IMR-90 (cell line): ENCODE measurements at regions not wholly inside any gene's neighbourhood (a gene's known extent, or its start where the extent isn't known, plus 50 kb on each side); places are given as distances from the start of the nearest gene placed in this dataset.

ENCODE experiments used
- ATAC-seq: fragments of 200-7000 bp; cut with Tn5 transposase; 2 replicates; pipeline ENCODE4 v1.9.1; 2020; ENCODE audit warnings: low read depth, mild to moderate bottlenecking, moderate library complexity
- BruUV-seq: library from RNA; stranded (reverse); fragments of 400-500 nt; replicated peaks from 2 replicates; lab custom pipeline; 2021; lab: Mats Ljungman, UMichigan
- CTCF ChIA-PET: fragments of 300-600 bp; formaldehyde crosslinking; extraction: SDS; loops from one replicate; lab custom pipeline; 2021; ENCODE audit warnings: antibody characterized with exemption; lab: Yijun Ruan, JAX
- POLR2A ChIA-PET: fragments of 300-600 bp; sonication (Branson Sonifier 250); formaldehyde crosslinking; loops from one replicate; lab custom pipeline; 2022; ENCODE audit warnings: antibody characterized with exemption; ENCODE audit not compliant: unreplicated experiment; lab: Charles Lee
- DNase-seq: peaks from one replicate; pipeline ENCODE4 v3.0.0; 2013
- H2AFZ ChIP-seq: replicated peaks from 2 replicates; pipeline ENCODE3; 2013; ENCODE audit warnings: low read length, mild to moderate bottlenecking; ENCODE audit not compliant: poor library complexity
- H2AK5ac ChIP-seq: 2 replicates; pipeline ENCODE4 v1.6.1; 2013; ENCODE audit warnings: low read depth, low read length, inconsistent platforms
- H2AK9ac ChIP-seq: replicated peaks from 2 replicates; pipeline ENCODE3; 2013; ENCODE audit warnings: mild to moderate bottlenecking, low read depth, low read length, moderate library complexity; ENCODE audit not compliant: poor library complexity
- H2BK120ac ChIP-seq: 2 replicates; pipeline ENCODE4 v1.6.1; 2013; ENCODE audit warnings: low read depth, low read length, inconsistent platforms
- H2BK15ac ChIP-seq: 3 replicates; pipeline ENCODE4 v1.6.1; 2013; ENCODE audit warnings: low read depth, low read length, inconsistent platforms
- H2BK20ac ChIP-seq: 2 replicates; pipeline ENCODE4 v1.6.1; 2013; ENCODE audit warnings: low read depth, mild to moderate bottlenecking, inconsistent platforms, low read length, moderate library complexity
- H2BK5ac ChIP-seq: 2 replicates; pipeline ENCODE4 v1.6.1; 2013; ENCODE audit warnings: mild to moderate bottlenecking, low read depth, low read length, inconsistent platforms; ENCODE audit not compliant: poor library complexity, severe bottlenecking
- H3K14ac ChIP-seq: replicated peaks from 2 replicates; pipeline ENCODE4 v1.6.1; 2013; ENCODE audit warnings: low read depth, low read length, inconsistent platforms
- H3K18ac ChIP-seq: 2 replicates; pipeline ENCODE4 v1.6.1; 2013; ENCODE audit warnings: low read depth, low read length, control low read depth
- H3K23ac ChIP-seq: 2 replicates; pipeline ENCODE4 v1.6.1; 2013; ENCODE audit warnings: low read depth, low read length, inconsistent platforms
- H3K27ac ChIP-seq: 2 replicates; pipeline ENCODE4 v1.5.1; 2013; ENCODE audit warnings: mild to moderate bottlenecking, control low read depth, low read length; ENCODE audit not compliant: insufficient read depth
- H3K27me3 ChIP-seq: 2 replicates; pipeline ENCODE4 v1.6.1; 2013; ENCODE audit warnings: low read length; ENCODE audit not compliant: control insufficient read depth, insufficient read depth
- H3K36me3 ChIP-seq: 2 replicates; pipeline ENCODE4 v1.6.1; 2013; ENCODE audit warnings: low read length, mixed read lengths; ENCODE audit not compliant: control insufficient read depth, insufficient read depth
- H3K4ac ChIP-seq: 2 replicates; pipeline ENCODE4 v1.6.1; 2013; ENCODE audit warnings: low read depth, low read length, inconsistent platforms
- H3K4me1 ChIP-seq: 2 replicates; pipeline ENCODE4 v1.6.1; 2013; ENCODE audit warnings: low read length, mixed read lengths; ENCODE audit not compliant: control insufficient read depth, insufficient read depth
- H3K4me2 ChIP-seq: 2 replicates; pipeline ENCODE4 v1.6.1; 2013; ENCODE audit warnings: low read depth, mild to moderate bottlenecking, control low read depth, low read length, moderate library complexity
- H3K4me3 ChIP-seq: 2 replicates; pipeline ENCODE4 v1.5.1; 2013; ENCODE audit warnings: low read depth, mild to moderate bottlenecking, control low read depth, low read length, moderate library complexity; ENCODE audit not compliant: insufficient read depth
- H3K56ac ChIP-seq: 2 replicates; pipeline ENCODE4 v1.6.1; 2013; ENCODE audit warnings: low read length, inconsistent platforms; ENCODE audit not compliant: insufficient read depth; ENCODE audit errors: extremely low read depth
- H3K79me1 ChIP-seq, 2 experiments: 2 replicates each; pipeline ENCODE4 v1.6.1; 2013; ENCODE audit warnings: low read length in 2 of 2, inconsistent platforms in 1 of 2, low read depth in 1 of 2
- H3K9ac ChIP-seq: 2 replicates; pipeline ENCODE4 v1.6.1; 2013; ENCODE audit warnings: low read depth, low read length, control low read depth
- H3K9me1 ChIP-seq: 2 replicates; pipeline ENCODE4 v1.6.1; 2013; ENCODE audit warnings: low read length, inconsistent platforms; ENCODE audit not compliant: insufficient read depth
- H3K9me3 ChIP-seq: 2 replicates; pipeline ENCODE4 v1.6.1; 2013; ENCODE audit warnings: low read length; ENCODE audit not compliant: control insufficient read depth, insufficient read depth
- H4K20me1 ChIP-seq: 2 replicates; pipeline ENCODE4 v1.6.1; 2013; ENCODE audit warnings: low read length, inconsistent platforms; ENCODE audit not compliant: insufficient read depth
- H4K5ac ChIP-seq: 2 replicates; pipeline ENCODE4 v1.6.1; 2013; ENCODE audit warnings: mild to moderate bottlenecking, low read depth, low read length, control low read depth
- H4K8ac ChIP-seq, 2 experiments: 2 replicates each; pipeline ENCODE4 v1.6.1; 2013; ENCODE audit warnings: low read depth in 2 of 2, low read length in 2 of 2, control low read depth in 1 of 2, inconsistent platforms in 1 of 2
- H4K91ac ChIP-seq: 2 replicates; pipeline ENCODE4 v1.6.1; 2013; ENCODE audit warnings: low read depth, low read length, inconsistent platforms; ENCODE audit not compliant: insufficient read depth
- BHLHE40 ChIP-seq: fragments of 150-350 bp; IDR thresholded peaks from 2 replicates; pipeline ENCODE4 v1.6.1; 2016; ENCODE audit warnings: mild to moderate bottlenecking, low read depth, low read length
- CEBPB ChIP-seq: IDR thresholded peaks from 2 replicates; pipeline ENCODE4 v1.6.1; 2012; ENCODE audit warnings: low read depth, low read length, improper control_type of control experiment
- CHD1 ChIP-seq: IDR thresholded peaks from 2 replicates; pipeline ENCODE4 v1.6.1; 2012; ENCODE audit warnings: low read depth, low read length, improper control_type of control experiment
- CTCF ChIP-seq: conservative IDR thresholded peaks from 2 replicates; pipeline ENCODE4 v1.5.1; 2012; ENCODE audit warnings: mild to moderate bottlenecking, low read depth, low read length, improper control_type of control experiment
- ELK1 ChIP-seq: fragments of 150-350 bp; IDR thresholded peaks from 2 replicates; pipeline ENCODE4 v1.6.1; 2016; ENCODE audit warnings: low read depth, mild to moderate bottlenecking, low read length, moderate library complexity, borderline replicate concordance
- FOS ChIP-seq: fragments of 150-350 bp; IDR thresholded peaks from 2 replicates; pipeline ENCODE4 v1.6.1; 2016; ENCODE audit warnings: low read depth, low read length
- MAFK ChIP-seq: IDR thresholded peaks from 2 replicates; pipeline ENCODE4 v1.6.1; 2012; ENCODE audit warnings: low read depth, low read length, improper control_type of control experiment
- MAZ ChIP-seq: IDR thresholded peaks from 2 replicates; pipeline ENCODE4 v1.6.1; 2012; ENCODE audit warnings: low read depth, mild to moderate bottlenecking, low read length, improper control_type of control experiment, moderate library complexity, borderline replicate concordance
- MXI1 ChIP-seq: IDR thresholded peaks from 2 replicates; pipeline ENCODE4 v1.6.1; 2012; ENCODE audit warnings: low read depth, mild to moderate bottlenecking, low read length, moderate library complexity, borderline replicate concordance
- NFE2L2 ChIP-seq: fragments of 150-350 bp; IDR thresholded peaks from 2 replicates; pipeline ENCODE4 v1.6.1; 2016; ENCODE audit warnings: low read depth, mild to moderate bottlenecking, low read length
- POLR2A ChIP-seq: IDR thresholded peaks from 2 replicates; pipeline ENCODE4 v1.6.1; 2012; ENCODE audit warnings: mild to moderate bottlenecking, low read depth, low read length
- RAD21 ChIP-seq: IDR thresholded peaks from 2 replicates; pipeline ENCODE4 v1.6.1; 2012; ENCODE audit warnings: low read length, improper control_type of control experiment
- RCOR1 ChIP-seq: IDR thresholded peaks from 2 replicates; pipeline ENCODE4 v1.6.1; 2012; ENCODE audit warnings: mild to moderate bottlenecking, low read length, improper control_type of control experiment; ENCODE audit not compliant: insufficient replicate concordance
- RFX5 ChIP-seq: IDR thresholded peaks from 2 replicates; pipeline ENCODE4 v1.8.0; 2012; ENCODE audit warnings: low read depth, mild to moderate bottlenecking, low read length, moderate library complexity
- SMC3 ChIP-seq: fragments of 150-350 bp; IDR thresholded peaks from 2 replicates; pipeline ENCODE4 v1.6.1; 2016; ENCODE audit warnings: low read depth, mild to moderate bottlenecking, antibody characterized with exemption, low read length, moderate library complexity
- USF2 ChIP-seq: fragments of 150-350 bp; IDR thresholded peaks from 2 replicates; pipeline ENCODE4 v1.6.1; 2017; ENCODE audit warnings: mild to moderate bottlenecking, antibody characterized with exemption, low read length, low read depth
- WGBS, 2 experiments: methylation state at CpG; one replicate each; pipeline versions ENCODE4 v1.1.5 to v1.1.7; 2013; ENCODE audit warnings: missing lambda C conversion rate in 2 of 2; ENCODE audit not compliant: insufficient read length in 1 of 2; ENCODE audit errors: extremely low coverage in 2 of 2; 5-methylcytosine and 5-hydroxymethylcytosine counted together
- dilution Hi-C: fragments of 300-500 bp; cut with HindIII; formaldehyde crosslinking; loops from one replicate; pipeline ENCODE4 v1.14.3; 2018; ENCODE audit warnings: low sequenced_read_pairs; ENCODE audit not compliant: unreplicated experiment
- in situ Hi-C: fragments of 300-500 bp; cut with MboI; formaldehyde crosslinking; loops from 3 replicates; pipeline ENCODE4 v1.14.3; 2019; ENCODE audit warnings: low sequenced_read_pairs, inconsistent platforms, mixed read lengths
- intact Hi-C: fragments of 100-400 bp; cut with micrococcal nuclease; formaldehyde crosslinking; loops from 2 replicates; pipeline ENCODE4 v1.10.0; 2022

GRCh38 chr1:212513586-212513985 lies 80.9 kb downstream of the NENF start:
- peak overlapping the region; percentile 26 for H2AFZ ChIP-seq
- no peak overlapping the region for H2BK20ac ChIP-seq
- ChIA-PET POLR2A (no interaction called here), CTCF (no interaction called here)
- ATAC-seq = no peak
- no peak overlapping the region for H2BK120ac ChIP-seq
- H3K4me2 ChIP-seq = no peak overlapping the region
- no peaks in the 10 kb centered on the region for H3K79me1 ChIP-seq
- in situ Hi-C loops = no loop called here
- H3K18ac ChIP-seq = no peak overlapping the region
- no peak for DNase-seq
- no peak overlapping the region for H4K5ac ChIP-seq
- no peak overlapping the region for H3K9ac ChIP-seq
- WGBS, 2 experiments = no CpG with 5 or more reads among the region's 11 CpGs
- peaks cover 15% of the 10 kb centered on the region for H3K4me1 ChIP-seq
- no peak overlapping the region for H3K14ac ChIP-seq
- no peaks in the 10 kb centered on the region for H3K9me3 ChIP-seq
- H2AK9ac ChIP-seq = no peak overlapping the region
- H3K23ac ChIP-seq = no peak overlapping the region
- intact Hi-C loops = no loop called here
- H3K9me1 ChIP-seq = peaks cover 7% of the 10 kb centered on the region; the same call in 1 of the 2 replicates
- H3K27me3 ChIP-seq = peaks cover 9% of the 10 kb centered on the region; the same call in 1 of the 2 replicates
- H3K56ac ChIP-seq = no peak overlapping the region
- H2AK5ac ChIP-seq = peak overlapping the region; percentile 35
- TF ChIP-seq RFX5 (no peak), POLR2A (no peak), CHD1 (no peak), CEBPB (no peak), CTCF (no peak), MAFK (no peak), USF2 (no peak), ELK1 (no peak), SMC3 (no peak), RCOR1 (no peak), FOS (no peak), RAD21 (no peak), NFE2L2 (no peak), BHLHE40 (no peak), MXI1 (no peak), MAZ (no peak)
- H3K36me3 ChIP-seq = no peaks in the 10 kb centered on the region
- no peak overlapping the region for H4K91ac ChIP-seq
- H4K8ac ChIP-seq = no peak overlapping the region
- H3K4ac ChIP-seq = no peak overlapping the region
- no peak overlapping the region for H3K27ac ChIP-seq
- no peaks in the 10 kb centered on the region for H4K20me1 ChIP-seq
- no peak overlapping the region; the same call in 2 of the 3 replicates for H2BK15ac ChIP-seq
- no peak overlapping the region for H3K4me3 ChIP-seq
- no TSS peak for BruUV-seq
- dilution Hi-C loops = no loop called here
- H2BK5ac ChIP-seq = no peak overlapping the region
